Gastroesophageal sphincter (tissue), 3 donors: ENCODE measurements at regions not wholly inside any gene's neighbourhood (a gene's known extent, or its start where the extent isn't known, plus 50 kb on each side); places are given as distances from the start of the nearest gene placed in this dataset.

Source experiments
- CTCF ChIP-seq, 4 experiments: fragments of 200-600 bp in 2 of 4; fragments of 450-650 bp in 2 of 4; sonication (generic) in 1 of 4; IDR thresholded peaks; one replicate each; pipeline ENCODE4 v1.5.1; 2017 to 2019; ENCODE audit warnings: antibody characterized with exemption in 4 of 4, mild to moderate bottlenecking in 2 of 4, moderate library complexity in 2 of 4
- POLR2AphosphoS5 ChIP-seq: sonication (generic); formaldehyde crosslinking; IDR thresholded peaks from one replicate; pipeline ENCODE4 v1.6.1; 2017; ENCODE audit warnings: antibody characterized with exemption

GRCh38 chr4:84058201-84058600 lies 440.9 kb downstream of the NKX6-1 start:
- TF ChIP-seq CTCF (IDR thresholded peaks at IDR 0.05), result no peak
- TF ChIP-seq POLR2AphosphoS5, result no peak
